ENCODE measurements at regions not wholly inside any gene's neighbourhood (a gene's known extent, or its start where the extent isn't known, plus 50 kb on each side); places are given as distances from the start of the nearest gene placed in this dataset.

- no peak overlapping the region for H3K4me3 ChIP-seq (ENCODE audit: low read depth, low read length)
- no peak for DNase-seq
- TF ChIP-seq, protein P1, sequence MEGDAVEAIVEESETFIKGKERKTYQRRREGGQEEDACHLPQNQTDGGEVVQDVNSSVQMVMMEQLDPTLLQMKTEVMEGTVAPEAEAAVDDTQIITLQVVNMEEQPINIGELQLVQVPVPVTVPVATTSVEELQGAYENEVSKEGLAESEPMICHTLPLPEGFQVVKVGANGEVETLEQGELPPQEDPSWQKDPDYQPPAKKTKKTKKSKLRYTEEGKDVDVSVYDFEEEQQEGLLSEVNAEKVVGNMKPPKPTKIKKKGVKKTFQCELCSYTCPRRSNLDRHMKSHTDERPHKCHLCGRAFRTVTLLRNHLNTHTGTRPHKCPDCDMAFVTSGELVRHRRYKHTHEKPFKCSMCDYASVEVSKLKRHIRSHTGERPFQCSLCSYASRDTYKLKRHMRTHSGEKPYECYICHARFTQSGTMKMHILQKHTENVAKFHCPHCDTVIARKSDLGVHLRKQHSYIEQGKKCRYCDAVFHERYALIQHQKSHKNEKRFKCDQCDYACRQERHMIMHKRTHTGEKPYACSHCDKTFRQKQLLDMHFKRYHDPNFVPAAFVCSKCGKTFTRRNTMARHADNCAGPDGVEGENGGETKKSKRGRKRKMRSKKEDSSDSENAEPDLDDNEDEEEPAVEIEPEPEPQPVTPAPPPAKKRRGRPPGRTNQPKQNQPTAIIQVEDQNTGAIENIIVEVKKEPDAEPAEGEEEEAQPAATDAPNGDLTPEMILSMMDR (IDR thresholded peaks at IDR 0.05; ENCODE audit: low read depth, low read length) = no peak
These were observed 247.5 kb upstream of the ZNF521 start for GRCh38 chr18:25599443-25599842.

GRCh38 chr18:25597476-25597875, 245.5 kb upstream of the ZNF521 start:
- TF ChIP-seq, protein P1 (IDR thresholded peaks at IDR 0.05; ENCODE audit: low read depth, low read length) = no peak
- no peak overlapping the region for H3K27ac ChIP-seq
- no peak for DNase-seq
- H3K36me3 ChIP-seq = no peaks in the 10 kb centered on the region
- H3K27me3 ChIP-seq (ENCODE audit: insufficient read depth, low read depth, severe bottlenecking) = peaks cover 15% of the 10 kb centered on the region
- no peak overlapping the region for H3K4me3 ChIP-seq (ENCODE audit: low read depth, low read length)
- no peaks in the 10 kb centered on the region for H3K9me3 ChIP-seq (ENCODE audit: severe bottlenecking)

More at GRCh38 chr18:25599443-25599842, 247.5 kb upstream of the ZNF521 start:
- H3K27ac ChIP-seq = no peak overlapping the region
- no peaks in the 10 kb centered on the region for H3K9me3 ChIP-seq (ENCODE audit: severe bottlenecking)
- H3K27me3 ChIP-seq (ENCODE audit: insufficient read depth, low read depth, severe bottlenecking) = peaks cover 24% of the 10 kb centered on the region
- no peaks in the 10 kb centered on the region for H3K36me3 ChIP-seq

DNA sequence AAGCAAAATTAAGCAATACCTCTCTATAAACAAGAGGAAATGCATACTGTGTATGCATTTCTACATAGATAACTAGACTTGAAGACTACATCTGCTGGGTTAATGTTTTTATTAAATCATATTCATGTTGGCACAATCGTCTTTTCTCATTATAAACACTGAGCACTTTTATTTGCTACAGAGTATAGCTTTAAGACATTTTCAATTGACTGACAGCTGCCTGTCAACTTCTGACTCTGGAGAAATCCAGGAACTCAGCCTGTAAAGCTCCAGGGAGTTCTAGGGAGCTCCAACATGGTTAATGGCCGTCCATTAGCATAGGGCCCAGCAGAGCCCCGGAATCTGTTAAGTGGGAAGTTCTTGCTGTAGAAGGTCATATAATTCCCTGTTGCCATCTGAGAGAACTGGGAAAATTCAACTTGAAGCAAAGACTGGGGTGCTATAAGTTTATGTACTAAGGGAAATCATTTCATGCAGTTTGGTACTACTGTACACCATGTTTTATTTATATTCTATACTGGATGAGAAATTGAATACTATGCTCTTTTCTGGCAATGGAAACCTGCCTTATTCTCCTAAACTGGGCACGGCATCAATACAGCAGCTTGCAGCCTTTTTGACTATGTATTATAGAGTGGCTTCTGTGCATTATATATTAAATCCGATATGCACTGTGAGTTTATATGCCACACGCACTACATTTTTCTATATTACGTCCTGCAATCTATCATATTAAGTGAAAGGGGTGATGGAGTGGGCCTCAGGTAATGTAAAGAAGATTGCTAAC, 243.5 kb upstream of the ZNF521 start:
- H3K36me3 ChIP-seq = no peaks in the 10 kb centered on the region
- H3K9me3 ChIP-seq (ENCODE audit: severe bottlenecking) = no peaks in the 10 kb centered on the region
- H3K4me3 ChIP-seq (ENCODE audit: low read depth, low read length) = no peak overlapping the region
- H3K27me3 ChIP-seq (ENCODE audit: insufficient read depth, low read depth, severe bottlenecking) = peaks cover 9% of the 10 kb centered on the region
- TF ChIP-seq, protein P1 (IDR thresholded peaks at IDR 0.05; ENCODE audit: low read depth, low read length) = no peak
- no peak for DNase-seq
- no peak overlapping the region for H3K27ac ChIP-seq

DNA sequence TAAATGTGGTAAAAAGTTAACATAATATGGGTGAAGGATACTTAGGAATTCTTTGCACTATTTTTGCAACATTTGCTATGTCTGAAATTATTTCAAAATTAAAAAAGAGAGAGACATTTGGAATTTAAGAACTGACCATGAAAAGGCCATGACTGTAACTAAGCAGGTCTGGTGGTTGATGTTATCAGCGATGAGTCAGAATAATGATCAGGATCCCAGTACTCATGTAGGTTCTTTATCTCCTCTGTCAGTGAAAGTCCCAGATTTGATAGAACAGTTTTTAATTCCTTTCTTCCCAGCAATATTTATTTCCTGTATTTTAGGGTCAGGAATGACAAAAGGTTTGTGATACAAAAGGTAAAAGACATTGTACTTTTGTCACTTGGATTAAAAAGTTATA, 242.4 kb upstream of the ZNF521 start:
- no peak for DNase-seq
- Histone ChIP-seq H3K27ac (no peak overlapping the region), H3K27me3 (ENCODE audit: insufficient read depth, low read depth, severe bottlenecking) (peaks cover 6% of the 10 kb centered on the region), H3K9me3 (ENCODE audit: severe bottlenecking) (no peaks in the 10 kb centered on the region), H3K36me3 (no peaks in the 10 kb centered on the region), H3K4me3 (ENCODE audit: low read depth, low read length) (no peak overlapping the region)
- TF ChIP-seq, protein P1 (IDR thresholded peaks at IDR 0.05; ENCODE audit: low read depth, low read length) = no peak

DNA sequence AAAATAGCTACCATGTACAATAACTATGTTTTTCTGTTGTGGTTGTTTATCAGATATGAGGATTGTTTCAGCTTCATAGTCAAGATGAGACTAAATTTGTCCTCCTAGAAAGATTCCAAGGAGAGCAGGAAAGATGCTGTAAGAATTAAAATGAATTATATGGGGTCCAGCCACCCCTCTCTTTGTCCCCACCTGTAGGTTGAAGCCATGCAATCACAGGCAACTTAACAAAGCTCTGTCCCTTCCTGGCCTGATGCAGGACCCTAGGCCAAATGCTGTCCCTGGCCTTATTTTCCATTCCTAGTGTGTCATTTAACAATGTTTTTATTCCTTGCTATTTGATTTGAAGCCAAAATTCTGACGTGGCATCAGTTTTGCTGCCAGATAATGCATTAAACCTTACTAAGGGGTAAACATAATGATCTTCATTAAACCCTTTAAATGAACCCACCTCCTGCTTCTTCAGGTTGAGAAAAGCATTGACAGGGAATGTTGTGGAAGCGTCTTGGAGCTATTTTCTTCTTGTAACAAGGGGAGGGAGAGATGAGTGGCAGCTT, 240.9 kb upstream of the ZNF521 start:
- Histone ChIP-seq H3K27ac (no peak overlapping the region), H3K9me3 (ENCODE audit: severe bottlenecking) (no peaks in the 10 kb centered on the region), H3K27me3 (ENCODE audit: insufficient read depth, low read depth, severe bottlenecking) (peaks cover 6% of the 10 kb centered on the region), H3K4me3 (ENCODE audit: low read depth, low read length) (no peak overlapping the region), H3K36me3 (no peaks in the 10 kb centered on the region)
- TF ChIP-seq, protein P1 (IDR thresholded peaks at IDR 0.05; ENCODE audit: low read depth, low read length) = no peak
- no peak for DNase-seq
